Neural progenitor cell (in vitro differentiated cells): ENCODE measurements at regions not wholly inside any gene's neighbourhood (a gene's known extent, or its start where the extent isn't known, plus 50 kb on each side); places are given as distances from the start of the nearest gene placed in this dataset.

Experiments
- EZH2phosphoT487 ChIP-seq: fragments of 200-600 bp; sonication (generic); IDR thresholded peaks from 2 replicates; pipeline ENCODE4 v1.6.1; 2017; ENCODE audit warnings: antibody characterized with exemption
- TF ChIP-seq, protein P1 (sequence below): fragments of 200-600 bp; sonication (generic); IDR thresholded peaks from 2 replicates; pipeline ENCODE4 v1.5.1; 2017; ENCODE audit warnings: antibody characterized with exemption, mild to moderate bottlenecking

DNA sequence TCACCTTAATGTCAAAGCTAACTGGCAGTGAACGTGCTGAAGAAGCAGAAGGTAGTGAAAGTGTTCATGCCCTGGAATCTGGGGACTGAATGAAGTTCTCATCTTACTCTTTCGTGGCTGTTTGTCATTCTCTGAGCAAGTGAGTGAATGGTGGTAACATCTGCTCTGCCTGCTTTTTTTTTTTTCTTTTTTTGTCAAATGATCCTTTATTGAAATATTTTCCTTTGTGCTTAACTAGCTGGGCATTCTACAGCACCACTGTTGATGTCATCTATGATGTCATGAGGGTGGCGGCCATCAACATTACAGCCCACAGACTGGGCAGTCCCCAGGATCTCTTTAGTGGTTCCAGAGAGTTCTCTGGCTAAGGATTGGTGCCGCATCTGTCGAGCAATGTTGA is 65.2 kb downstream of the RIN2 start:
- no peak for TF ChIP-seq EZH2phosphoT487
- TF ChIP-seq, protein P1, sequence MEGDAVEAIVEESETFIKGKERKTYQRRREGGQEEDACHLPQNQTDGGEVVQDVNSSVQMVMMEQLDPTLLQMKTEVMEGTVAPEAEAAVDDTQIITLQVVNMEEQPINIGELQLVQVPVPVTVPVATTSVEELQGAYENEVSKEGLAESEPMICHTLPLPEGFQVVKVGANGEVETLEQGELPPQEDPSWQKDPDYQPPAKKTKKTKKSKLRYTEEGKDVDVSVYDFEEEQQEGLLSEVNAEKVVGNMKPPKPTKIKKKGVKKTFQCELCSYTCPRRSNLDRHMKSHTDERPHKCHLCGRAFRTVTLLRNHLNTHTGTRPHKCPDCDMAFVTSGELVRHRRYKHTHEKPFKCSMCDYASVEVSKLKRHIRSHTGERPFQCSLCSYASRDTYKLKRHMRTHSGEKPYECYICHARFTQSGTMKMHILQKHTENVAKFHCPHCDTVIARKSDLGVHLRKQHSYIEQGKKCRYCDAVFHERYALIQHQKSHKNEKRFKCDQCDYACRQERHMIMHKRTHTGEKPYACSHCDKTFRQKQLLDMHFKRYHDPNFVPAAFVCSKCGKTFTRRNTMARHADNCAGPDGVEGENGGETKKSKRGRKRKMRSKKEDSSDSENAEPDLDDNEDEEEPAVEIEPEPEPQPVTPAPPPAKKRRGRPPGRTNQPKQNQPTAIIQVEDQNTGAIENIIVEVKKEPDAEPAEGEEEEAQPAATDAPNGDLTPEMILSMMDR: no peak
